H9 (cell line): ENCODE measurements at regions not wholly inside any gene's neighbourhood (a gene's known extent, or its start where the extent isn't known, plus 50 kb on each side); places are given as distances from the start of the nearest gene placed in this dataset.

Experiments
- DNase-seq: peaks from one replicate; pipeline ENCODE4 v3.0.0-alpha.2; 2017
- H2AFZ ChIP-seq: one replicate; pipeline ENCODE4 v1.6.1; 2013; ENCODE audit warnings: mild to moderate bottlenecking, low read length, control low read depth, moderate library complexity
- H2AK5ac ChIP-seq: 2 replicates; pipeline ENCODE4 v1.6.1; 2013; ENCODE audit warnings: low read length, control low read depth, mixed read lengths; ENCODE audit not compliant: insufficient read length
- H2BK120ac ChIP-seq: one replicate; pipeline ENCODE4 v1.6.1; 2013; ENCODE audit warnings: low read depth, mild to moderate bottlenecking, low read length, control low read depth, inconsistent platforms; ENCODE audit not compliant: poor library complexity, severe bottlenecking
- H2BK12ac ChIP-seq: 2 replicates; pipeline ENCODE4 v1.6.1; 2013; ENCODE audit warnings: low read length, control low read depth, mixed read lengths, low read depth; ENCODE audit not compliant: insufficient read length
- H2BK15ac ChIP-seq: 2 replicates; pipeline ENCODE4 v1.6.1; 2013; ENCODE audit warnings: low read depth, low read length, control low read depth
- H2BK20ac ChIP-seq: one replicate; pipeline ENCODE4 v1.6.1; 2013; ENCODE audit warnings: low read depth, mild to moderate bottlenecking, low read length, control low read depth, inconsistent platforms; ENCODE audit not compliant: poor library complexity, severe bottlenecking
- H2BK5ac ChIP-seq: 2 replicates; pipeline ENCODE4 v1.6.1; 2013; ENCODE audit warnings: low read length, control low read depth, mixed read lengths; ENCODE audit not compliant: insufficient read length
- H3K14ac ChIP-seq: 2 replicates; pipeline ENCODE4 v1.6.1; 2013; ENCODE audit warnings: low read length, control low read depth; ENCODE audit not compliant: insufficient read depth
- H3K18ac ChIP-seq: 2 replicates; pipeline ENCODE4 v1.6.1; 2013; ENCODE audit warnings: low read depth, mild to moderate bottlenecking, mixed read lengths, low read length, control low read depth; ENCODE audit not compliant: insufficient read length
- H3K23ac ChIP-seq: 2 replicates; pipeline ENCODE4 v1.6.1; 2013; ENCODE audit warnings: low read length, control low read depth, mixed read lengths, low read depth; ENCODE audit not compliant: insufficient read length
- H3K23me2 ChIP-seq: 2 replicates; pipeline ENCODE4 v1.6.1; 2013; ENCODE audit warnings: low read depth, mild to moderate bottlenecking, mixed read lengths, low read length, control low read depth; ENCODE audit not compliant: insufficient read length, poor library complexity, severe bottlenecking
- H3K27ac ChIP-seq: 2 replicates; pipeline ENCODE4 v1.5.1; 2013; ENCODE audit warnings: low read length, control low read depth, mixed read lengths, low read depth; ENCODE audit not compliant: insufficient read length
- H3K27me3 ChIP-seq: 2 replicates; pipeline ENCODE4 v1.6.1; 2013; ENCODE audit warnings: low read length, control low read depth, inconsistent platforms; ENCODE audit not compliant: insufficient read depth
- H3K4ac ChIP-seq: 2 replicates; pipeline ENCODE4 v1.6.1; 2013; ENCODE audit warnings: low read depth, mild to moderate bottlenecking, control low read depth, inconsistent platforms, low read length, moderate library complexity
- H3K4me1 ChIP-seq: 2 replicates; pipeline ENCODE4 v1.6.1; 2013; ENCODE audit warnings: low read length, control low read depth, inconsistent platforms; ENCODE audit not compliant: insufficient read depth
- H3K4me2 ChIP-seq: 2 replicates; pipeline ENCODE4 v1.6.1; 2013; ENCODE audit warnings: low read length, control low read depth, mixed read lengths; ENCODE audit not compliant: insufficient read length, insufficient read depth
- H3K56ac ChIP-seq: 2 replicates; pipeline ENCODE4 v1.6.1; 2013; ENCODE audit warnings: low read depth, mild to moderate bottlenecking, mixed read lengths, low read length, control low read depth; ENCODE audit not compliant: insufficient read length
- H3K79me1 ChIP-seq: 2 replicates; pipeline ENCODE4 v1.6.1; 2013; ENCODE audit warnings: low read depth, mild to moderate bottlenecking, moderate library complexity, low read length, control low read depth, inconsistent platforms; ENCODE audit not compliant: insufficient read depth, poor library complexity, severe bottlenecking
- H3K79me2 ChIP-seq: 2 replicates; pipeline ENCODE4 v1.6.1; 2013; ENCODE audit warnings: low read length, control low read depth, inconsistent platforms; ENCODE audit not compliant: insufficient read depth
- H3K9ac ChIP-seq: 2 replicates; pipeline ENCODE4 v1.6.1; 2013; ENCODE audit warnings: low read length, control low read depth, mixed read lengths; ENCODE audit not compliant: insufficient read length; ENCODE audit errors: extremely low read depth
- H3K9me3 ChIP-seq: one replicate; pipeline ENCODE4 v1.6.1; 2013; ENCODE audit warnings: low read depth, low read length, inconsistent platforms; ENCODE audit not compliant: control insufficient read depth
- H3T11ph ChIP-seq: one replicate; pipeline ENCODE4 v1.6.1; 2013; ENCODE audit warnings: mild to moderate bottlenecking, low read length, control low read depth, inconsistent platforms
- H4K20me1 ChIP-seq: one replicate; pipeline ENCODE4 v1.6.1; 2013; ENCODE audit not compliant: control insufficient read depth, insufficient read length, insufficient read depth
- H4K5ac ChIP-seq: 2 replicates; pipeline ENCODE4 v1.6.1; 2013; ENCODE audit warnings: low read depth, mild to moderate bottlenecking, mixed read lengths, low read length, control low read depth; ENCODE audit not compliant: insufficient read length
- H4K8ac ChIP-seq: replicated peaks from 2 replicates; pipeline ENCODE4 v1.6.1; 2013; ENCODE audit warnings: low read length, control low read depth, mixed read lengths, low read depth; ENCODE audit not compliant: insufficient read length
- H4K91ac ChIP-seq: 2 replicates; pipeline ENCODE4 v1.6.1; 2013; ENCODE audit warnings: low read depth, mild to moderate bottlenecking, moderate library complexity, mixed read lengths, low read length, control low read depth; ENCODE audit not compliant: insufficient read length
- H3K27ac Mint-ChIP-seq, 3 experiments: 2 replicates in 2 of 3; 3 replicates in 1 of 3; pipeline ENCODE4 v1.8.0; 2020 to 2021; ENCODE audit warnings: mixed read lengths in 3 of 3, mild to moderate bottlenecking in 1 of 3, moderate library complexity in 1 of 3
- H3K27me3 Mint-ChIP-seq: 2 replicates; pipeline ENCODE4 v1.8.0; 2021; ENCODE audit warnings: low read depth, mild to moderate bottlenecking, moderate library complexity, mixed read lengths
- H3K36me3 Mint-ChIP-seq, 3 experiments: 2 replicates in 2 of 3; 3 replicates in 1 of 3; pipeline ENCODE4 v1.8.0; 2020 to 2021; ENCODE audit warnings: low read depth in 3 of 3, mixed read lengths in 3 of 3; ENCODE audit not compliant: insufficient read depth in 1 of 3
- H3K4me1 Mint-ChIP-seq, 2 experiments: 2 replicates each; pipeline ENCODE4 v1.8.0; 2020; ENCODE audit warnings: mixed read lengths in 2 of 2
- H3K4me3 Mint-ChIP-seq, 2 experiments: 2 replicates in 1 of 2; 3 replicates in 1 of 2; pipeline ENCODE4 v1.8.0; 2020 to 2021; ENCODE audit warnings: mild to moderate bottlenecking in 2 of 2, mixed read lengths in 2 of 2, moderate library complexity in 1 of 2
- H3K9me3 Mint-ChIP-seq, 2 experiments: 2 replicates in 1 of 2; 3 replicates in 1 of 2; pipeline ENCODE4 v1.8.0; 2020; ENCODE audit warnings: mild to moderate bottlenecking in 2 of 2, mixed read lengths in 2 of 2, moderate library complexity in 1 of 2
- WGBS: extraction: QIAGEN DNeasy Blood & Tissue Kit; methylation state at CpG from one replicate; pipeline ENCODE4 v1.1.7; 2013; ENCODE audit warnings: missing lambda C conversion rate, low lambda C conversion rate, mixed read lengths; ENCODE audit not compliant: insufficient read length; ENCODE audit errors: extremely low coverage; 5-methylcytosine and 5-hydroxymethylcytosine counted together
- TF ChIP-seq, protein P1 (sequence below): fragments of 200-600 bp; sonication (generic); conservative IDR thresholded peaks from 3 replicates; pipeline ENCODE4 v1.8.0; 2021; ENCODE audit warnings: antibody characterized with exemption, mild to moderate bottlenecking

DNA sequence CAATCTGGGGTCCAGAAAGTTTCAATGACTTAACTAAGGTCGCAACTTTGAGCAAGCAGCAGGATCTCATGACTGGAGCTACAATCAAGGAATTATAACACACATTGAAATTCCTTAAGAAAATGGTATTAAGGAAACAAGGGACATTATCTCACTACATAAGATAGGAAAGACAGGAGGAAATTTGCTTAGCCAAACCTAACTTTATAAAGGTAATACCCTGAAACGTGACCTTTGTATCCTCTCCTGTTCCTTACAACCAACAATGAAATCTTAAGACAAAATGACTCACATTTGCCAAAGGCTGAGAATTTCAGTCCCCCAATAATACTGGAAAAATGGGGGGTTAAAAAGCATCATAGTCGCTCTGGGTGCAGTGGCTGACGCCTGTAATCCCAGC is 218.9 kb upstream of the LYZL1 start:
- no peak overlapping the region for H2BK12ac ChIP-seq
- no peak for DNase-seq
- no peak overlapping the region for H2BK15ac ChIP-seq
- H3K4me2 ChIP-seq, result no peak overlapping the region
- H2AFZ ChIP-seq, result no peak overlapping the region
- H3K9ac ChIP-seq, result no peak overlapping the region
- no peak overlapping the region for H3K56ac ChIP-seq
- H4K8ac ChIP-seq, result no peak overlapping the region
- no peak overlapping the region for H3K4ac ChIP-seq
- Mint-ChIP-seq H3K36me3 (no peaks in the 10 kb centered on the region), H3K4me1 (peaks cover 19 to 32% of the 10 kb centered on the region in 2 experiments), H3K9me3 (no peaks in the 10 kb centered on the region), H3K27ac (no peak overlapping the region), H3K27me3 (no peaks in the 10 kb centered on the region; the same call in 1 of the 2 replicates), H3K4me3 (no peak overlapping the region)
- no peaks in the 10 kb centered on the region for H3K9me3 ChIP-seq
- H3K27ac ChIP-seq, result no peak overlapping the region
- H2AK5ac ChIP-seq, result no peak overlapping the region
- TF ChIP-seq, protein P1, sequence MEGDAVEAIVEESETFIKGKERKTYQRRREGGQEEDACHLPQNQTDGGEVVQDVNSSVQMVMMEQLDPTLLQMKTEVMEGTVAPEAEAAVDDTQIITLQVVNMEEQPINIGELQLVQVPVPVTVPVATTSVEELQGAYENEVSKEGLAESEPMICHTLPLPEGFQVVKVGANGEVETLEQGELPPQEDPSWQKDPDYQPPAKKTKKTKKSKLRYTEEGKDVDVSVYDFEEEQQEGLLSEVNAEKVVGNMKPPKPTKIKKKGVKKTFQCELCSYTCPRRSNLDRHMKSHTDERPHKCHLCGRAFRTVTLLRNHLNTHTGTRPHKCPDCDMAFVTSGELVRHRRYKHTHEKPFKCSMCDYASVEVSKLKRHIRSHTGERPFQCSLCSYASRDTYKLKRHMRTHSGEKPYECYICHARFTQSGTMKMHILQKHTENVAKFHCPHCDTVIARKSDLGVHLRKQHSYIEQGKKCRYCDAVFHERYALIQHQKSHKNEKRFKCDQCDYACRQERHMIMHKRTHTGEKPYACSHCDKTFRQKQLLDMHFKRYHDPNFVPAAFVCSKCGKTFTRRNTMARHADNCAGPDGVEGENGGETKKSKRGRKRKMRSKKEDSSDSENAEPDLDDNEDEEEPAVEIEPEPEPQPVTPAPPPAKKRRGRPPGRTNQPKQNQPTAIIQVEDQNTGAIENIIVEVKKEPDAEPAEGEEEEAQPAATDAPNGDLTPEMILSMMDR, result no peak
- H2BK120ac ChIP-seq, result no peak overlapping the region
- no peaks in the 10 kb centered on the region for H3K27me3 ChIP-seq
- no peak overlapping the region for H3K18ac ChIP-seq
- H4K5ac ChIP-seq, result no peak overlapping the region
- H2BK5ac ChIP-seq, result no peak overlapping the region
- H3K79me2 ChIP-seq, result no peaks in the 10 kb centered on the region
- H3K23ac ChIP-seq, result no peak overlapping the region
- H2BK20ac ChIP-seq, result no peak overlapping the region
- no peak overlapping the region for H4K91ac ChIP-seq
- H3K14ac ChIP-seq, result no peak overlapping the region
- no CpG with 5 or more reads among the region's 4 CpGs for WGBS
- H3K23me2 ChIP-seq, result no peaks in the 10 kb centered on the region
- 0 out of 2 replicates have a peak, but pooled peaks cover 7% of the 10 kb centered on the region for H3K4me1 ChIP-seq
- no peaks in the 10 kb centered on the region for H4K20me1 ChIP-seq
- H3T11ph ChIP-seq, result no peak overlapping the region
- no peaks in the 10 kb centered on the region for H3K79me1 ChIP-seq
